ENCODE measurements at regions not wholly inside any gene's neighbourhood (a gene's known extent, or its start where the extent isn't known, plus 50 kb on each side); places are given as distances from the start of the nearest gene placed in this dataset.

DNA sequence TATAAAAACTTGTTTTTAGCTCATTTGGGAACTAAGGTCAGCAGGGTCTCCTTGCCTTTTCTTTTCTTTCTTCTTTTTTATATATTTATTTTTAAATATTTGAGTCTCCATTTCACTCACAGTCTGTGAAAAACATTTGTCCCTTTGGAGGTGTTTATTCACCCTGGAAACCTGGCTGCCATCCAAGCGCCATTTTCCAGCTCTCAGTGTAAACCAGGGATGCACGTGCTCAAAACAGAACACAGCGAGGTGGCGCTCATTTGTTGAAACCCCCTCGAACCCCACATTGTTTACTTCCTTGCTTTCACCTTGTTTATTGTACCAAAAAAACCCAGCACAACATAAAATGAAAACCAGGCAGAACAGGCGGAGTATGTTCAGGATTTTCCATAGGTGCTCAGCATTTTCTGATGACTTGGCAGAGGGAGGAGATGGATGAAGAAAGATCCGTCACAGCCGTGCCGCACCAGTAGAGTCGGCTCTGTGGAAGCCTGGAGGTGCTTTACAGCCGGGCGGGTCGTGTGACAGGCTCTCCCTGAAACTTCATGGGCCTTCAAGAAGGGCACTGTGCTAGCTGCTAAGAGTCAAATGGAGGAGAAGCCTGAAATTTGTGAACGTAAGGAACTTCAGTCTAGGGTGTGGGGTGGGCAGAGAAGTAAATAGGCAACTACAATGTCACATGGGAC is 284.4 kb downstream of the FOXL1 start (continued):
- TF ChIP-seq, protein P1, sequence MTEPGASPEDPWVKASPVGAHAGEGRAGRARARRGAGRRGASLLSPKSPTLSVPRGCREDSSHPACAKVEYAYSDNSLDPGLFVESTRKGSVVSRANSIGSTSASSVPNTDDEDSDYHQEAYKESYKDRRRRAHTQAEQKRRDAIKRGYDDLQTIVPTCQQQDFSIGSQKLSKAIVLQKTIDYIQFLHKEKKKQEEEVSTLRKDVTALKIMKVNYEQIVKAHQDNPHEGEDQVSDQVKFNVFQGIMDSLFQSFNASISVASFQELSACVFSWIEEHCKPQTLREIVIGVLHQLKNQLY (CRISPR knock-in tag; IDR thresholded peaks at IDR 0.05): no peak
- TF ChIP-seq NFE2L1 (CRISPR knock-in tag; IDR thresholded peaks at IDR 0.05) (no peak), NR3C1 (CRISPR knock-in tag; conservative IDR thresholded peaks at IDR 0.05; ENCODE audit: low read depth) (no peak), ETV6 (CRISPR knock-in tag; IDR thresholded peaks at IDR 0.05) (no peak), GTF2I (CRISPR knock-in tag; conservative IDR thresholded peaks at IDR 0.05) (no peak)

DNA sequence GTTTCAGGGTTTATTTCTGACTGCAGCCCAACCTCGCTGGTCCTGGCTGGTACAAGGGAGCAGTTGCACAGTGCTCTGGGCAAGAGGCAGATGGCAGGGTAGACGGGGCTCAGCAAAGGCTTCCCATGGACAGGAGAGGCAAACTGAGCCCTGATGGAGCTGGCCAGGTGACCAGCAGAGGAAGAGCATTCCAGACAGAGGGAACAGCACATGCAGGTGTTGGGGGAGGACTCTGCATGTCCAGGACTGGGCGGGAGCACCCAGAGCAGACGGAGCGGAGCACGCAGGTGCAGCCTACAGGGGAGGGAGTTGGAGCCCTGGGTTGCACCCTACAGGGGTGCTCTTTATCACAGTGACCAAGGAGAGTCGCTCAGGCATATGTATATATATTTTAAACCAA is 285.3 kb downstream of the FOXL1 start:
- no peak overlapping the region for H3K27ac Mint-ChIP-seq
- H3K4me3 Mint-ChIP-seq: no peak overlapping the region
- H3K4me1 Mint-ChIP-seq: no peaks in the 10 kb centered on the region
- ChIA-PET POLR2A (no interaction called here), CTCF (interaction anchor here (2.0 kb wide), 1 partner anchor 10 kb away, joined by 5 read pairs; no protein-coding TSS in a partner anchor)
- TF ChIP-seq ZBTB21 (CRISPR knock-in tag; IDR thresholded peaks at IDR 0.05; ENCODE audit: borderline replicate concordance): no peak
- TF ChIP-seq, protein P2, sequence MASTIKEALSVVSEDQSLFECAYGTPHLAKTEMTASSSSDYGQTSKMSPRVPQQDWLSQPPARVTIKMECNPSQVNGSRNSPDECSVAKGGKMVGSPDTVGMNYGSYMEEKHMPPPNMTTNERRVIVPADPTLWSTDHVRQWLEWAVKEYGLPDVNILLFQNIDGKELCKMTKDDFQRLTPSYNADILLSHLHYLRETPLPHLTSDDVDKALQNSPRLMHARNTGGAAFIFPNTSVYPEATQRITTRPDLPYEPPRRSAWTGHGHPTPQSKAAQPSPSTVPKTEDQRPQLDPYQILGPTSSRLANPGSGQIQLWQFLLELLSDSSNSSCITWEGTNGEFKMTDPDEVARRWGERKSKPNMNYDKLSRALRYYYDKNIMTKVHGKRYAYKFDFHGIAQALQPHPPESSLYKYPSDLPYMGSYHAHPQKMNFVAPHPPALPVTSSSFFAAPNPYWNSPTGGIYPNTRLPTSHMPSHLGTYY (CRISPR knock-in tag; IDR thresholded peaks at IDR 0.05): no peak
- TF ChIP-seq, protein P3, sequence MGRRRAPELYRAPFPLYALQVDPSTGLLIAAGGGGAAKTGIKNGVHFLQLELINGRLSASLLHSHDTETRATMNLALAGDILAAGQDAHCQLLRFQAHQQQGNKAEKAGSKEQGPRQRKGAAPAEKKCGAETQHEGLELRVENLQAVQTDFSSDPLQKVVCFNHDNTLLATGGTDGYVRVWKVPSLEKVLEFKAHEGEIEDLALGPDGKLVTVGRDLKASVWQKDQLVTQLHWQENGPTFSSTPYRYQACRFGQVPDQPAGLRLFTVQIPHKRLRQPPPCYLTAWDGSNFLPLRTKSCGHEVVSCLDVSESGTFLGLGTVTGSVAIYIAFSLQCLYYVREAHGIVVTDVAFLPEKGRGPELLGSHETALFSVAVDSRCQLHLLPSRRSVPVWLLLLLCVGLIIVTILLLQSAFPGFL (CRISPR knock-in tag; IDR thresholded peaks at IDR 0.05; ENCODE audit: borderline replicate concordance): no peak
- peaks cover 5% of the 10 kb centered on the region for H3K9me3 Mint-ChIP-seq
- no peaks in the 10 kb centered on the region for H3K36me3 Mint-ChIP-seq
- no peaks in the 10 kb centered on the region for H3K27me3 Mint-ChIP-seq (ENCODE audit: low read depth)
- ATAC-seq (no peak), DNase-seq (ENCODE audit: low spot score) (no peak)

DNA sequence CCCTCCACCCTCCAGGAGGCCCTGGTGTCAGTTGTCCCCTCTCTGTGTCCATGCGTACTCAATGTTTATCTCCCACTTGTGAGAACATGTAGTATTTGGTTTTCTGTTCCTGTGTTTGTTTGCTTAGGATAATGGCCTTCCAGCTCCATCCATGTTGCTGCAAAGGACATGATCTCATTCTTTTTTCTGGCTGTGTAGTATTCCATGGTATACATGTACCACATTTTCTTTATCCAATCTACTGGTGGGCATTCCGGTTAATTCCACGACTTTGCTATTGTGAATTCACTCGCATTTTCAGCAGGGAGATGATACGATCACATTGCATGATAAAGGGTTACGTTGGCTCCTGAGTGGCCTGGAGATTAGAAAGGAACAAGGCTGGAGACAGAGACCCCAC is 286.2 kb downstream of the FOXL1 start:
- Mint-ChIP-seq H3K27me3 (ENCODE audit: low read depth) (no peaks in the 10 kb centered on the region), H3K27ac (no peak overlapping the region), H3K4me1 (no peaks in the 10 kb centered on the region), H3K9me3 (peaks cover 5% of the 10 kb centered on the region), H3K36me3 (no peaks in the 10 kb centered on the region), H3K4me3 (no peak overlapping the region)
- DNase-seq (ENCODE audit: low spot score) (no peak), ATAC-seq (no peak)
- POLR2A ChIA-PET: no interaction called here
- TF ChIP-seq ZNF423 (CRISPR knock-in tag; IDR thresholded peaks at IDR 0.05) (no peak), KAT7 (CRISPR knock-in tag; IDR thresholded peaks at IDR 0.05; ENCODE audit: borderline replicate concordance) (no peak), NR3C1 (CRISPR knock-in tag; conservative IDR thresholded peaks at IDR 0.05; ENCODE audit: low read depth) (no peak)
- CTCF ChIA-PET: no interaction called here

DNA sequence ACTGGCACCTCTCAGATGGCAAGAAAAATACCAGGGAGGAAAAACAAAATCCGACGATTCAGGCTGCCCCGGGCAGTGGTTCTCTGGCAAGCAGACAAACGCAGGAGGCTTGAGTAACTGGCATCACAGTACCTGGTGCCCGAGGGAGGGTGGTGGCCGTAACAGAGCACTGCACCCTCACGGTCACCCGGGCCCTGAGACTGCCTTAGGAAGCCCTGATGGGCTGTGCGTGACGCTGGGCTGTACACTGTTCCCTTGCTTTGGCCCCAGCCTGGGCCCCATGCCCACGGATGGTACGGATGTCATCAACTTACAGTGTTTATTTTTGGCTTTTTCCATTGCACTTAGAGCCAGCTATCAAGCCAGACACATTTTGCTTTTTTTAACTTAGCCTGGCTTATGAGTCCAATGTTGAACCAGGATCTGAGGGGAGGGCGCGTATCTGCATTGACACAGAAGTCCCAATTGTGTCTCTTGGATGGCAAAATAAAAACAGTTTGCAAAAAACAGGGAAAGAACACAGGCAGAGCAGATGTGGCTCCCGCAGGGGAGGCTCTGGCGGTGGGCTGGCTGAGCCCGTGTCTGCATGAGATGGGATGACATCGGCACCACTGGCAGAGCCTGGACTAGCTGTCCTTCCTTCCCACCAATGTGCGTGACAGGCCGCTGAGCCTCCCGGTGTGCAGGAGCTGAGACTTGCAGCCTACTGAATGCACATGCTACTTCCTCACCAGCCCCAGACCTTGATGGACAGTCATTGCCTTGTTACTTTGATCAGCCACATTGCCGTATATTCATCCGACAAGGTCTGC is 287.7 kb downstream of the FOXL1 start:
- ATAC-seq: no peak
- Mint-ChIP-seq H3K9me3 (peaks cover 5% of the 10 kb centered on the region), H3K27ac (no peak overlapping the region), H3K4me3 (no peak overlapping the region), H3K36me3 (no peaks in the 10 kb centered on the region), H3K27me3 (ENCODE audit: low read depth) (no peaks in the 10 kb centered on the region), H3K4me1 (no peaks in the 10 kb centered on the region)
- TF ChIP-seq, protein P4, sequence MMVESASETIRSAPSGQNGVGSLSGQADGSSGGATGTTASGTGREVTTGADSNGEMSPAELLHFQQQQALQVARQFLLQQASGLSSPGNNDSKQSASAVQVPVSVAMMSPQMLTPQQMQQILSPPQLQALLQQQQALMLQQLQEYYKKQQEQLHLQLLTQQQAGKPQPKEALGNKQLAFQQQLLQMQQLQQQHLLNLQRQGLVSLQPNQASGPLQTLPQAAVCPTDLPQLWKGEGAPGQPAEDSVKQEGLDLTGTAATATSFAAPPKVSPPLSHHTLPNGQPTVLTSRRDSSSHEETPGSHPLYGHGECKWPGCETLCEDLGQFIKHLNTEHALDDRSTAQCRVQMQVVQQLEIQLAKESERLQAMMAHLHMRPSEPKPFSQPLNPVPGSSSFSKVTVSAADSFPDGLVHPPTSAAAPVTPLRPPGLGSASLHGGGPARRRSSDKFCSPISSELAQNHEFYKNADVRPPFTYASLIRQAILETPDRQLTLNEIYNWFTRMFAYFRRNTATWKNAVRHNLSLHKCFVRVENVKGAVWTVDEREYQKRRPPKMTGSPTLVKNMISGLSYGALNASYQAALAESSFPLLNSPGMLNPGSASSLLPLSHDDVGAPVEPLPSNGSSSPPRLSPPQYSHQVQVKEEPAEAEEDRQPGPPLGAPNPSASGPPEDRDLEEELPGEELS (CRISPR knock-in tag; IDR thresholded peaks at IDR 0.05): no peak
- no peak for TF ChIP-seq ZNF121 (CRISPR knock-in tag; IDR thresholded peaks at IDR 0.05)
- no peak for DNase-seq (ENCODE audit: low spot score)
- ChIA-PET CTCF (no interaction called here), POLR2A (no interaction called here)
